ENCODE measurements at regions not wholly inside any gene's neighbourhood (a gene's known extent, or its start where the extent isn't known, plus 50 kb on each side); places are given as distances from the start of the nearest gene placed in this dataset.
"Not testable (repeated sequence)": the region's sequence is repeated elsewhere in the genome, so short reads cannot be mapped to it uniquely, and the experiment has no call there.

GRCh38 chr2:89830341-89831218 is 1139.1 kb downstream of the RPIA start:
- not testable (repeated sequence) for TF ChIP-seq POLR2AphosphoS5, POLR2A, POU2F2 (IDR thresholded peaks at IDR 0.05; ENCODE audit: low read depth, low read length)
